ENCODE measurements at regions not wholly inside any gene's neighbourhood (a gene's known extent, or its start where the extent isn't known, plus 50 kb on each side); places are given as distances from the start of the nearest gene placed in this dataset.
"Not testable (repeated sequence)": the region's sequence is repeated elsewhere in the genome, so short reads cannot be mapped to it uniquely, and the experiment has no call there.

DNA sequence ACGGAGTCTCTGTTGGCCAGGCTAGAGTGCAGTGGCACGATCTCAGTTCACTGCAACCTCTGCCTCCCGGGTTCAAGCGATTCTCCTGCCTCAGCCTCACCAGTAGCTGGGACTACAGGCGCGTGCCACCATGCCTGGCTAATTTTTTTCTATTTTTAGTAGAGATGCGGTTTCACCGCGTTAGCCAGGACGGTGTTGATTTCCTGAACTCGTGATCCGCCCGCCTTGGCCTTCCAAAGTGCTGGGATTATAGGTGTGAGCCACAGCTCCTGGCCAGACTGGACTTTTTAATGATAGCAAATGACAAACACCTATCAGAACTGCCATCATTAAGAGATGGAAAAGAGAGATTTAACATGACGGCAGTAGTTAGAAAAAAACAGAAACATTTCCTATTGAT is 707.9 kb downstream of the NTRK3 start:
- H3K9me3 ChIP-seq (ENCODE audit: control insufficient read depth in 2 of 2, low read length in 2 of 2); H3K36me3 ChIP-seq (ENCODE audit: control insufficient read depth in 2 of 2, insufficient read depth in 2 of 2, low read length in 2 of 2); H3K27ac ChIP-seq (ENCODE audit: low read length); H3K4me1 ChIP-seq (ENCODE audit: control insufficient read depth, insufficient read depth, low read length); H3K4me3 ChIP-seq (ENCODE audit: low read length in 2 of 2); H3K9ac ChIP-seq (ENCODE audit: low read length in 2 of 2); H3K27me3 ChIP-seq (ENCODE audit: control insufficient read depth in 1 of 2, insufficient read depth in 2 of 2, low read length in 2 of 2): not testable (repeated sequence)

DNA sequence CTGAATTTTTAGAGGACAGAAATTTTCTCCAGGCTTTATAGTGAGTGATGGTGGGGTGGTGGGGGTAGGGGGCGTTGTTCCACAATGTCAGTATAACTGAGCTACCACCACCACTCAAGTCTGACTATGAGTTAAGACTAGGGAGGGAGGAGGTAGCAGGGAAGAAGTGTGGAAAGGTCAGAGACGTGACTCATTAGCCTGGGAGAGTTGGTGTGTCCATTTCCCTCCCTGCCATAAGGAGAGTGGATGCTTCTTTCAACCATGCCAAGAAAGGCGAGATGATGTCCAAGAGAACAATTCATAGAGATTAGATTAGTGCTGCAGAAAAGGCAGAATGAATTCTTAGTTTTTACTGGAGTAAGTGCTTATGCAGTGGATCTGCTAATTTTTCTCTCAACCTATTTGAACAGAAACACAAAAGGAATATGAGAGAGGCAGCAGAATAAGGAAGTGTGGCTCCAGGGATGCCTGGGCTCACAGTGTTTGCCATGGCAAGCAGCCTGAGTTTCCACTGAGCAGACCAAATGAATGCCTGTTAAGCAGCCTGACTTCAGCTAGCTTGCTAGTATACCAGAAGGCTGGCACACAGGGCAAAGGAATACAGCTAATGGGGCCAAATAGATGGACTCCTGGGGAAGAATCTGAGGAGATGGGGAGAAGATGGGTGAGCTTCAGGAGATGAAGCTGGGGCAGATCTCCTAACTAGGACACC is 708.9 kb downstream of the NTRK3 start:
- no peak overlapping the region for H3K4me3 ChIP-seq (ENCODE audit: low read length in 2 of 2)
- H3K27me3 ChIP-seq (ENCODE audit: control insufficient read depth in 1 of 2, insufficient read depth in 2 of 2, low read length in 2 of 2): no peaks in the 10 kb centered on the region
- no peaks in the 10 kb centered on the region for H3K4me1 ChIP-seq (ENCODE audit: control insufficient read depth, insufficient read depth, low read length)
- H3K9ac ChIP-seq (ENCODE audit: low read length in 2 of 2): no peak overlapping the region
- H3K36me3 ChIP-seq (ENCODE audit: control insufficient read depth in 2 of 2, insufficient read depth in 2 of 2, low read length in 2 of 2): no peaks in the 10 kb centered on the region
- H3K27ac ChIP-seq (ENCODE audit: low read length): no peak overlapping the region
- no peaks in the 10 kb centered on the region for H3K9me3 ChIP-seq (ENCODE audit: control insufficient read depth in 2 of 2, low read length in 2 of 2)

DNA sequence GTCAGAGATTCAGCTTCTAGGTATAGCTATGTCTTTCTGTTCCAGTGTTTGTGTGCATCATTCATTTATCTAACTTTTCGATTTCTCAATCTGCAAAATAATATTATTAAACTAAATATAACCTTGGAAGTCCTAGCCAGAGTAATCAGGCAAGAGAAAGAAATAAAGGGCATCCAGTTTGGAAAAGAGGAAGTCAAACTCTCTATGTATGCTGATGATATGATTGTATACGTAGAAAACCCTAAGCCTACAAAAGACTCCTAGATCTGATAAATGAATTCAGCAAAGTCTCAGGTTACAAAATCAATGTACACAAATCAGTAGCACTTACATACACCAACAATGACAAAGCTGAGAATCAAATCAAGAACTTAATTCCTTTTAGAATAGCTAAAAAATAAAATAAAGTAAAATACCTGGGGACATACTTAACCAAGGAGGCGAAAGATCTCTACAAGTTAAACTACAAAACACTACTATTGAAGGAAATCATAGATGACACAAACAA is 718.2 kb downstream of the NTRK3 start:
- Histone ChIP-seq H3K27ac (ENCODE audit: low read length) (no peak overlapping the region), H3K4me3 (ENCODE audit: low read length in 2 of 2) (no peak overlapping the region), H3K9ac (ENCODE audit: low read length in 2 of 2) (no peak overlapping the region), H3K9me3 (ENCODE audit: control insufficient read depth in 2 of 2, low read length in 2 of 2) (no peaks in the 10 kb centered on the region), H3K36me3 (ENCODE audit: control insufficient read depth in 2 of 2, insufficient read depth in 2 of 2, low read length in 2 of 2) (no peaks in the 10 kb centered on the region), H3K4me1 (ENCODE audit: control insufficient read depth, insufficient read depth, low read length) (no peaks in the 10 kb centered on the region), H3K27me3 (ENCODE audit: control insufficient read depth in 1 of 2, insufficient read depth in 2 of 2, low read length in 2 of 2) (peaks cover 0 to 2% of the 10 kb centered on the region in 2 donors)

DNA sequence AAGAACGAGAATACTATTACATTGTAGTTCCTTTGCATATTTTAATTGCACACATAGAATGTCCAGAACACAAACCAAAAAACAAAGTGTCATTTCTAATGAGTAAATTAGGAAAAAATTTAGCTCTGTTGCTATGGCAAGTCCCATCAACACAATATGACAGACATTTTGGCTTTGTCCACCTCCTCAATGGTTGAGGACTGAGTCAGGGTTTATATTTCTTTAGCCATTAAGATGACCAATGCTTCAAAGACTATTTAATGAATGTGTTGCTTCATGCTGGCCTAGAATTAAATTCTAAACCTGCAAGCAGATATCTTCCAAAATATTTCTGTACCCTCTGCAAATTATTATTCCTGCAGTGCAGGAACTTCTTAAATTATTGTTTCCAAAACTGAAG is 719.2 kb downstream of the NTRK3 start:
- H3K9ac ChIP-seq (ENCODE audit: low read length in 2 of 2): no peak overlapping the region
- H3K4me3 ChIP-seq (ENCODE audit: low read length in 2 of 2): no peak overlapping the region

DNA sequence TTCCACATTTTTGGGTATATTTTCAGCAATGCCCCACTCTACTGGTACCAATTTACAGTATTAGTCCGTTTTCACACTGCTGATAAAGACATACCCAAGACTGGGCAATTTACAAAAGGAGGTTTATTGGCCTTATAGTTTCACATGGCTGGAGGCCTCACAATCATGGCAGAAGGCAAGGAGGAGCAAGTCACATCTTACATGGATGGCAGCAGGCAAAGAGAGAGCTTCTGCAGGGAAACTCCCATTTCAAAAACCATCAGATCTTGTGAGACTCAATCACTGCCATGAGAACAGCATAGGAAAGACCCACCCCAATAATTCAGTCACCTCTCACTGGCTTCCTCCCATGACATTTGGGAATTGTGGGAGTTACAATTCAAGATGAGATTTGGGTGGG is 722.9 kb downstream of the NTRK3 start:
- H3K27me3 ChIP-seq (ENCODE audit: control insufficient read depth in 1 of 2, insufficient read depth in 2 of 2, low read length in 2 of 2); H3K4me1 ChIP-seq (ENCODE audit: control insufficient read depth, insufficient read depth, low read length); H3K9me3 ChIP-seq (ENCODE audit: control insufficient read depth in 2 of 2, low read length in 2 of 2); H3K36me3 ChIP-seq (ENCODE audit: control insufficient read depth in 2 of 2, insufficient read depth in 2 of 2, low read length in 2 of 2); H3K4me3 ChIP-seq (ENCODE audit: low read length in 2 of 2); H3K27ac ChIP-seq (ENCODE audit: low read length); H3K9ac ChIP-seq (ENCODE audit: low read length in 2 of 2): not testable (repeated sequence)

More for the DNA sequence above, 719.2 kb downstream of the NTRK3 start:
- H3K4me1 ChIP-seq (ENCODE audit: control insufficient read depth, insufficient read depth, low read length): no peaks in the 10 kb centered on the region
- H3K9me3 ChIP-seq (ENCODE audit: control insufficient read depth in 2 of 2, low read length in 2 of 2): no peaks in the 10 kb centered on the region
- H3K36me3 ChIP-seq (ENCODE audit: control insufficient read depth in 2 of 2, insufficient read depth in 2 of 2, low read length in 2 of 2): no peaks in the 10 kb centered on the region
- peaks cover 0 to 2% of the 10 kb centered on the region in 2 donors for H3K27me3 ChIP-seq (ENCODE audit: control insufficient read depth in 1 of 2, insufficient read depth in 2 of 2, low read length in 2 of 2)
- H3K27ac ChIP-seq (ENCODE audit: low read length): no peak overlapping the region

DNA sequence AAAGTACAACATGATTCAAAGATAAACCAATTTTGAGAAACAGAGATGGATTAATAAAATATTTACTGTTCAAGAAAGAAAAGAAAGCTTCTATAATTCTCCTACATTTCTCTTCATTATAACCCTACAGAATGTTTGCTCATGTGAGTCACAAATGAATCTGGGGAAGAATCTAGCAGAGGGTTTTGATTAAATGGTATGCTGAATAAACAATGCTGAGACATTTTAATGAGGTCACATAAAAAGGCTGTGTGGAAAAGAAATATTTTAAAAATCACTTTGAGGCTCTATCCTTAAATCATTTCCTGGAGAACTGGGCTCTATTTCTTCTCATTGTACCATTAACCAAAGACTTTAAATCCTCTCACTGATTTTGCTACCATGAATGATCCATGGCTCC is 727.7 kb downstream of the NTRK3 start:
- H3K9ac ChIP-seq (ENCODE audit: low read length in 2 of 2): no peak overlapping the region
- no peak overlapping the region for H3K4me3 ChIP-seq (ENCODE audit: low read length in 2 of 2)
- no peaks in the 10 kb centered on the region for H3K36me3 ChIP-seq (ENCODE audit: control insufficient read depth in 2 of 2, insufficient read depth in 2 of 2, low read length in 2 of 2)
- no peaks in the 10 kb centered on the region for H3K9me3 ChIP-seq (ENCODE audit: control insufficient read depth in 2 of 2, low read length in 2 of 2)
- H3K27me3 ChIP-seq (ENCODE audit: control insufficient read depth in 1 of 2, insufficient read depth in 2 of 2, low read length in 2 of 2): no peaks in the 10 kb centered on the region
- H3K27ac ChIP-seq (ENCODE audit: low read length): no peak overlapping the region
- no peaks in the 10 kb centered on the region for H3K4me1 ChIP-seq (ENCODE audit: control insufficient read depth, insufficient read depth, low read length)

DNA sequence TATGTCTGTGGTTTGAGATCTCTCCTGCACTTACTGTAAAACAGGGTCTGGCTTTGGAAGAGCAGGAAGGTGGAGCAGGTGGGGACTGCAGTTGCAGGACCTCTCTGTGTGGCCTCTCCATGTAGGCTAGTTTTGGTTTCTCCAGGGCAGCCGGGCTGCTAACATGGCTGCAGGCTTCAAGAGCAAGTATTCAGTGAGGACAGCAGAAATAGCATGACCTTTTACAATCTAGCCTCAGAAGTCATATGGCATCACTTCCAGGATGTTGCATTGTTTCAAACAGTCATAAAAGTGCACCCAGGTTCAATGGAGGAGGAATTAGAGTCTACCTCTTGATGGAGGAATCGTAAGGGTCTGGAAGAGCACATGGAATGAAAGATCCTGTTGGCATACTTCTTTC is 728.7 kb downstream of the NTRK3 start:
- H3K27ac ChIP-seq (ENCODE audit: low read length): no peak overlapping the region
- H3K9me3 ChIP-seq (ENCODE audit: control insufficient read depth in 2 of 2, low read length in 2 of 2): no peaks in the 10 kb centered on the region
- no peak overlapping the region for H3K9ac ChIP-seq (ENCODE audit: low read length in 2 of 2)
- no peaks in the 10 kb centered on the region for H3K27me3 ChIP-seq (ENCODE audit: control insufficient read depth in 1 of 2, insufficient read depth in 2 of 2, low read length in 2 of 2)
- no peaks in the 10 kb centered on the region for H3K4me1 ChIP-seq (ENCODE audit: control insufficient read depth, insufficient read depth, low read length)
- no peak overlapping the region for H3K4me3 ChIP-seq (ENCODE audit: low read length in 2 of 2)
- H3K36me3 ChIP-seq (ENCODE audit: control insufficient read depth in 2 of 2, insufficient read depth in 2 of 2, low read length in 2 of 2): no peaks in the 10 kb centered on the region

DNA sequence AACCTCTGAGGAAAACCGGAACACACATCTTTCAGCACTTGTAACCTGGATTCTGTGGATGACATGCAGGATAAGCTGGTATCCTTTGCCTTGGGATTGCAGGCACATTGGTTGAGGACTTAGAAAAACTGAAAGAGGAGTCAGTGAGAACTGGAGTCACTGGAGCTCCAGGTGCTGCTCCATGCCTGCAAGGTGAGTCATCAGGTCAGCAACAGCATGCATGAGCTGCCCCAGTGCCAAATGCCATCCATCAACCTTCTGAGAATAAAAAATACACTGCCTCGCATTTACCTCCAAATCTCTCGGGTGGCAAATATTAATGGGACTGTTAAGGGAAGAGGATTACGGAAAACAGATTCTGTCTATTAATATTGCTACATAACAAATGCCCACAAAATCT is 729.1 kb downstream of the NTRK3 start:
- H3K27ac ChIP-seq (ENCODE audit: low read length): no peak overlapping the region
- H3K36me3 ChIP-seq (ENCODE audit: control insufficient read depth in 2 of 2, insufficient read depth in 2 of 2, low read length in 2 of 2): no peaks in the 10 kb centered on the region
- H3K9ac ChIP-seq (ENCODE audit: low read length in 2 of 2): no peak overlapping the region
- no peaks in the 10 kb centered on the region for H3K27me3 ChIP-seq (ENCODE audit: control insufficient read depth in 1 of 2, insufficient read depth in 2 of 2, low read length in 2 of 2)
- H3K4me1 ChIP-seq (ENCODE audit: control insufficient read depth, insufficient read depth, low read length): no peaks in the 10 kb centered on the region
- no peaks in the 10 kb centered on the region for H3K9me3 ChIP-seq (ENCODE audit: control insufficient read depth in 2 of 2, low read length in 2 of 2)
- no peak overlapping the region for H3K4me3 ChIP-seq (ENCODE audit: low read length in 2 of 2)

DNA sequence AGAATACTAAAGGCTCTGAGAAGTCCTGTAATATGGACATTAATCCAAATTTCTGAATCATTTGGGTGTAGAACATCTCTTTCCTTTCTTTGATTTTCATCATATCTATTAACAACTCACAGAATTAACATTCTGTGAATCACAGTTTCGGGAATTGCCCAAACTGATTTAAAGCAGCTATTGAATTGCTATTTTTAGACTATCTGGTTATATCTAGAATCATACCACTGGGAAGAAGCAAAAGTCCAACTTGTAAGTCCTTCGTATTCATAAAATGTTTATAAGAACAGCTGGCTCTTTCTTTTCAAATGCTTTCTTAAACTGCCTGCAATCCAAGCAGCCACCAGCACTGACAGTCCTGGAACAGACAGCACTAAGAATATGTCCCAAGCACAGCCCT is 733.0 kb downstream of the NTRK3 start:
- Histone ChIP-seq H3K9me3 (ENCODE audit: control insufficient read depth in 2 of 2, low read length in 2 of 2) (no peaks in the 10 kb centered on the region), H3K9ac (ENCODE audit: low read length in 2 of 2) (no peak overlapping the region), H3K4me1 (ENCODE audit: control insufficient read depth, insufficient read depth, low read length) (no peaks in the 10 kb centered on the region), H3K4me3 (ENCODE audit: low read length in 2 of 2) (no peak overlapping the region), H3K27me3 (ENCODE audit: control insufficient read depth in 1 of 2, insufficient read depth in 2 of 2, low read length in 2 of 2) (no peaks in the 10 kb centered on the region), H3K27ac (ENCODE audit: low read length) (no peak overlapping the region), H3K36me3 (ENCODE audit: control insufficient read depth in 2 of 2, insufficient read depth in 2 of 2, low read length in 2 of 2) (no peaks in the 10 kb centered on the region)

DNA sequence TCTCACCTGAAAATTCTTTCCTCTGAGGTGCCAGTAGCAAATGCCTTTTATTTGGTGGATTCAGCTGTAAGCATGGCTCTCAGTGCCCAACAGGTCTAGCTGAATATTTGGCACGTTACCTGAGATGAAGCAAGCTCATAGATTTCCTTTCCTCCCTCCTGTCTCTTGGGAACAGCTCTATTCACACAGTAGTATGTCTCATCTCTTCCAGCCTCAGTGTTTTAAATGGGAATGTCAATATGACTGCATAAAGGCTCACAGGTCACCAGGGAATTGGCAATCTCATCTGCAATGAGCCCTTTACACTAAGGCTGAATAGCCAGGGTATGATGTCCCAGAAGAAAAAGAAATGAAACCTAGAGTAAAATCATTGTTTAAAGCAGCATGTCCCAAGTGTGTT is 733.5 kb downstream of the NTRK3 start:
- Histone ChIP-seq H3K4me1 (ENCODE audit: control insufficient read depth, insufficient read depth, low read length) (no peaks in the 10 kb centered on the region), H3K27ac (ENCODE audit: low read length) (no peak overlapping the region), H3K4me3 (ENCODE audit: low read length in 2 of 2) (no peak overlapping the region), H3K27me3 (ENCODE audit: control insufficient read depth in 1 of 2, insufficient read depth in 2 of 2, low read length in 2 of 2) (no peaks in the 10 kb centered on the region), H3K36me3 (ENCODE audit: control insufficient read depth in 2 of 2, insufficient read depth in 2 of 2, low read length in 2 of 2) (no peaks in the 10 kb centered on the region), H3K9me3 (ENCODE audit: control insufficient read depth in 2 of 2, low read length in 2 of 2) (no peaks in the 10 kb centered on the region), H3K9ac (ENCODE audit: low read length in 2 of 2) (no peak overlapping the region)

DNA sequence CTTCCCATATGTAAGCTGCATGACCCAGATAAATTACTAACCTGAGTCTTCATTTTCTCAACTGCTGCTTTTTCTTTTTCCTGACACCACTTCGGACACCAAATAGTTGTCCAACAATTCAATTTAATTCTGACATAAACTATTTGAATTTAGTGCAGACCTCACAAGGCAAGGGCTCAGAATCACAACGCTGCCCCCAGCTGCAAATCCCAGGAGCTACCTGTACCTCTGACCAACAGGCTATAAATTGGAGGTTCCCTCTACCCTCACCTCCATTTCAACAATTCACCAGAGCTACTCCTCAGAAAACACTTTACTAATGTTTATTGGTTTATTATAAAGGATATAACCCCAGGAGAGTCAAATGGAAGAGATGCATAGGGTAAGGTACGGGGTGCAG is 737.6 kb downstream of the NTRK3 start:
- no peak overlapping the region for H3K27ac ChIP-seq (ENCODE audit: low read length)
- H3K27me3 ChIP-seq (ENCODE audit: control insufficient read depth in 1 of 2, insufficient read depth in 2 of 2, low read length in 2 of 2): no peaks in the 10 kb centered on the region
- no peaks in the 10 kb centered on the region for H3K4me1 ChIP-seq (ENCODE audit: control insufficient read depth, insufficient read depth, low read length)
- H3K4me3 ChIP-seq (ENCODE audit: low read length in 2 of 2): no peak overlapping the region
- H3K36me3 ChIP-seq (ENCODE audit: control insufficient read depth in 2 of 2, insufficient read depth in 2 of 2, low read length in 2 of 2): no peaks in the 10 kb centered on the region
- no peaks in the 10 kb centered on the region for H3K9me3 ChIP-seq (ENCODE audit: control insufficient read depth in 2 of 2, low read length in 2 of 2)
- H3K9ac ChIP-seq (ENCODE audit: low read length in 2 of 2): no peak overlapping the region
